Colon (tissue), 2 donors: ENCODE measurements at regions not wholly inside any gene's neighbourhood (a gene's known extent, or its start where the extent isn't known, plus 50 kb on each side); places are given as distances from the start of the nearest gene placed in this dataset.
"Not testable (repeated sequence)": the region's sequence is repeated elsewhere in the genome, so short reads cannot be mapped to it uniquely, and the experiment has no call there.

Experiments
- FAIRE-seq: peaks from 2 replicates; lab custom pipeline; 2012; peaks lifted over from hg19 to GRCh38; lab: Jason Lieb, UNC
- donor health status: control.
- donor health status: control.

DNA sequence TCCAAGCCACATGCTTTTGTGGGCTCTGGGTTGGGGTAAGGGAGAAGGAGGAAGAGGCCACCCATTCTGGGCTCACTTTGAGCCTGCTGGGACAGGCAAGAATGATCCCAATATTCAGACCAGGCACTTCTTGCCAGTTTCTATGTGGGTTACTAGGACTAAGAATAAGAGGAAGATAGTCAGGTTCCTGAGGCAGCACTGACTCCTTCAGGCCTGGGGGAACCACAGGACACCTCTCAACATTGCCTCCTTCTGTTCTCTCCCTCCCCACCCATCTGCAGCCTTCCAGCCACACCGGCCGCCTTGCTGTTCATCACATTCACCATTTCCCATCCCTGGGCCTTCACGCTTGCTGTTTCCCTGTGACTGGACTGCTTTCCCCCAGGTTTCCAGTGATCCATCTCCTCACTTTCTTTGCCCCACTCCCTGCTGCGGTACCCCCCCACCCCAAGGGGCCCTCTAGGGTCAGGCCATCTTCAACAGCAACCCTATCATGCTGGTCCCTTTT, 69.2 kb upstream of the SIRPA start:
- FAIRE-seq = no peak

DNA sequence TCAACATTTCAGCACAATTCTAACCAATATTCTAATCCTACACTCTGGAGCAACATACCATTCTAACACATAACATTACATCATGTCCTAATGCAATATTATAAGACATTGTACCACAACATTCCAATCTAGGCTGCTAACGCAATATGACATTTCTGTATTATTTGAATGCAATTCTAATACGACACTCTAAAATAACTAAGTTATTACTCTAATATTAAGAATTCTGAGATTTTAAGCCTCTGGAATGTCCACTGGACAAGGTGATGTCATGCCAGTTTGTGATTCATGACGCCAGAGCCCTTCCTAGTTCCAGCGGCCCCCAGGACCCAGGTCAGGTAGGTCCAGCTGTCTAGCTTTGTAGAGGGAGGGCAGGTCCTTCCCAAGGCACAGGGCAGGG, 69.7 kb upstream of the SIRPA start:
- FAIRE-seq = no peak

DNA sequence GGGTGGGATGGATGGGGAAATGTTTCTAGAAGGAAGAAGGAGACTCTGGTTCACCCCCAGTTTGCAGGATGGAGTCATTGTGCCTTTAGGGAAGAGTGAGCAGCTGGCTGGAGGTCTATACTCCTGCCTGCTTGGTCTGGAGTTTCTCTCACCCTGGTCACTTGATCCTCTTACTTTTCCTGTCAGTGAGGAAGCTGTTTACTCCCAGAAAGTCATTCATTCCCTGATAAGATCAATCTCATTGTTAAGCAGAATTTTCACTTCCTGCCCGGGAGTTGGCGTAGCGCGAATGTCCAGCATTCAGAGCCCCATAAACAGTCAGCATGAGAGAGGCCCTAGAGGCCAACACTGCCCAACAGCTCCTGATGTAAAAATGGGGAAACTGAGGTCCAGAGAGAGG, 70.4 kb upstream of the SIRPA start:
- no peak for FAIRE-seq

DNA sequence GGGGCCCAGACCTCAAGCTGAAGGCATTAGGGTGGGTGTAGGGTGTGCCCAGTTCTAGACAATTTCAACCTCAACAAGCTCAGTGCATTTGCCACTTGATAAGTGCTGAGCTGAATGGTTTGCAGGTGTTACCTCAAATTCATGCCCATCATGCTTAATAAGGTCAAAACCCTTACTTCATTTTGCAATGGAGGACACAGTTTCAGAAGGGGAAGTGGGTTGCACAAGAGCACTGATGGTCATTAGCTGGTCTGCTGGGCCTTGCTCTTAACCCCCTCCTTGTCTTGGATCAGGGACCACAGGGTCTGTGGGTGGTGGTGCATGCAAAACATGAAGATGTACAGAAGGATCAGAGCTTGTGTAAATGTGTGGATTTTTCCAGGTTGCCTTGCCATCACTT, 71.0 kb upstream of the SIRPA start:
- FAIRE-seq = no peak

DNA sequence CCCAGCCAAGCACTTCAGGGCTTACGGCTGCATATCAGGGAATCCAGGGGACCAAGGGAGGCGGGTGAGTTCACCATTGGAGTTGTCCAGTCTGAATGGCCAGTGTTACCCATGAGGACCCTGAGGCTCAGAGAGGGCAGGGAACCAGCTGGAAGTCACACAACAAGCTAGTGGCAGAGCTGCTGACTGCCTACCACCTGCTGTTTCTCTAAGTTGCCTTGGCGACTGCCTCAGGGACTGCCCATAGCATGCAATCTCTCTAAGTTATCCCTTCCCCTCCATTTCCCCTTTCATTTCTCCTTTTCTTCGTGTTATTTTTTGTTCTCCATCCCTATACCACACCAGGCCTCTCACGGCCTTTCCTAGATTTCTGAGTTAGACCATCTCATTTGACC, 71.8 kb upstream of the SIRPA start:
- no peak for FAIRE-seq

DNA sequence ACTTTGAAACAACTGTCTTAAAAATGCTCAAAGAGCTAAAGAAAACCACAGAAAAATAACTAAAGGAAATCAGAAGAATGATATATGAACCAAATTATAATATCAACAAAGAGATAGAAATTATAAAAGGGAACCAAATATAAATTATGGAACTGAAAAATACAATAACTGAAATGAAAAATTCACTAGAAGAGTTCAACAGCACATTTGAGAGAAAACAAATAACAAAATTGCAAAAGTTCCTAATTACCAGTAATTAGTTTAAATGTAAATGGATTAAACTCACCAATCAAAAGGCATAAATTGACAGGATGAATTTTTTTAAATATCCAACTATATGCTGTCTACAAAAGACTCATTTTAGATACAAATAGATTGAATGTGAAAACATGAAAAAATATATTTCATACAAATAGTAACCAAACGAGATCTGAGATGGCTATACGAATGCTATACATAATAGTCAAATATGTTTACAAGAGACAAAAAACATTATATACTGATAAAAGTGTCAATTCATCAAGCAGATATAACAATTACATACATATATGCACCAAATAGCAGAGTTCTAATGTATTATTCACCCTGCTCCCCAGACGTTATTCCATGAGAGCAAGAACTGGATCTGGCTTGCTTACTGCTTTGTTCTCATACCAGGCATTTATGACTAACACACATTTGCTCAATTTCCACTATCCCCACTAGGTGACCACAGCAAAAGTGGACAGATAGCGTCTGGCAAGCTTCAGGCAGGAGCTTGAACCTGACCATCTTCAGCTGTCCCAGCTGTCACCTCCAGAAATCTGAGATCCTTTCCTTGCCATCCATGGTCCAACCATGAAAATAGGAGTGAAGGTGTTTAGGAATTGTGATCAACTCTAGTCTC, 72.4 kb upstream of the SIRPA start:
- no peak for FAIRE-seq

DNA sequence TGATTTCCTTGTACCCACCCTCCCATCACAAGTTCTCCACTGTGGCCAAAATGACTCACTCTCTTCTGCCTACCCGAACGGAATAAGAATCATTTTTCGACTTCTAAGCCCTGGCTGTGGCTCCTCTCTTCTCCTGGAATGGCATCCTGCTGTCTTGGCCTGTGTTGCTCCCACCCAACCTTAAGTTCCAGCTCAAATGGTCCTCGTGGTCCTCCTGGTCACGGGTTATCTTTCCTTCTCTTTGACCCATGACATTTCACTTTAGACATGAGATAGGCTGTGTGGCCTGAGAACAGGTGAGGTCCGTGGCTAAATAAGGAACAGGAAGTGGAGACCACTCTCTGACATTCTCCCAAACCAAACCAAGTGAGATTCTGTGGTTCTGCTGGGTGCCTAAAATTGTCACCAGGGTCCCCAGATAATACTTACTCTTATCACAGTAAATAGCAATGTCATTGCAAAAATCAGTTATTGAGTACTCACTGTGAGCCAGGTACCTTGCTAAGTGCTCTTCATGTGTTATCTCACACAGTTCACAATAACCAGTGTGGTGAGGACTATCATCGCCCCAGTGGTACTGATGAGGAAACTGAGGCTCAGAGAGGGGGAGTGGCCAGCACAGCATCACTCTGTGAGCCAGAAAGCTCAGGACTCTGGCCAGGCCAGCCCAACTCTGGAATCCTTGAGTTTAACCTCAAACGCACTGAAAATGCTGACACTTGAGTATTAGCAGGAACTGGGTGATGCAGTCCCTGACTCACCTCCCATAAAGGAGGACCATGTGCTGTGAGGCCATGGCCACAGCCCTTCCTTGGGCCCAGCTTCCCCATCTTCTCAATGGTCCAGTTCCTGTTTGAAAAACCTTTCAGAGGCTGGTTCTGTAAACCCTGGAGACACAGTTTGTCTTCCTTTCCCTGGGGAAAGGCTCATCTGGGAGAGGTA, 74.8 kb upstream of the SIRPA start:
- FAIRE-seq = no peak

DNA sequence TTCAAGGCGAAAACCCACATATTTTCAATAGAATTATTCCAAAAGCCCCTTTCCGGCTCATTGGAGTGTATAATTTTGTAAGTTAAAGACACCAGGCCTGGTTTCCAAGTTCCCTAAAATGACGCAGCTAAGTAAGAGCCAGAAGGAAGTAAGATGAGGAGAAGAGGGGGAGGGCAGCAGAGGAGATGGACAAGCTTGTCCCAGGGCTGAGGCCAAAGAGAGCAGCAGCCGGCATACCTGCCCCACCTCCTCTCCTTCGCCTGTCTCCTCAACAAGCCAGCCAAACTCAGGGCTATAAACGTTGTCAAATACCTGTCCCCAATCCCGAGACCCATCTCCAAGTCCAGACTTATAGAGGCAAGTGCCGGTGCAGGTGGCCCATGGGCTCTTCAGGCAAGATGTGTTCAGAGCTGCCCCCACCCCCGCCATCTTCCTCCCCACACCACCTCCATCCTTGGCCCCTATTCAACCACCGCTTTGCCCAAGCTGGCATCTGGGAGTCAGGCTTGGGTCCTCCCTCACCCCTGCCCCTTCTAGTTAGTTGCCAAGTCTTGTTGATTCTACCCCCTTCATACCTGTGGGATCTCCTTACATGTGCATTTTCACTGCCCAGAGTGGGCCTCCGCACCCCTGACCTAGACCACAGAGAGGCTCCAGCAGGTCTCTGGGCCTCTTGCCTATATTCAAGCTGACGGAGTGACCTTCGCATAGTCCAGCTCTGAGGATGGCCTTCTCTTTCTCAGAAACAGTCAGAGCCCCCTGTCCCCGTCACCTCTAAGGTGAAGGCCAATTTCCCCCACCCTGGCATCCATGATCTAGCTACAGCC, 75.7 kb upstream of the SIRPA start:
- FAIRE-seq = no peak

DNA sequence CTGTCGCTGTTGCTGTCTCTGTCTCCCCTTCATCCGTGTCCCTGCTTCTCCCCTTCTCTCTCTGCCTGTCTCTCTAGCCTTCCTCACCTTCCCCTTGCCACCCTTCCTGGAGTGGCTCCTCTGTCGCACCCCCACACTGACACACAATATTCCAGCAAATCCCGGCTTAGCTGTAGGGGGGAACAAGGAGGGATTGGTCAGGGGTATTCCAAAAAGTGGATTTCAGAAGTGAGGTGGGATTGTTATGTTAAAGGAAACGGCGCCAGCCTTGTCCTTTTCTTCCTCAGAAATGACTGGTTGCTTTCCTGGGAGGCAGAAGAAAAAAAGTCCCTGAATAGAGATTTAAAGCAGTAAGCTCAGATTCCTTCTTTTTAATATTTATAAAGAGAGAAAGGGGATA, 76.3 kb upstream of the SIRPA start:
- no peak for FAIRE-seq

DNA sequence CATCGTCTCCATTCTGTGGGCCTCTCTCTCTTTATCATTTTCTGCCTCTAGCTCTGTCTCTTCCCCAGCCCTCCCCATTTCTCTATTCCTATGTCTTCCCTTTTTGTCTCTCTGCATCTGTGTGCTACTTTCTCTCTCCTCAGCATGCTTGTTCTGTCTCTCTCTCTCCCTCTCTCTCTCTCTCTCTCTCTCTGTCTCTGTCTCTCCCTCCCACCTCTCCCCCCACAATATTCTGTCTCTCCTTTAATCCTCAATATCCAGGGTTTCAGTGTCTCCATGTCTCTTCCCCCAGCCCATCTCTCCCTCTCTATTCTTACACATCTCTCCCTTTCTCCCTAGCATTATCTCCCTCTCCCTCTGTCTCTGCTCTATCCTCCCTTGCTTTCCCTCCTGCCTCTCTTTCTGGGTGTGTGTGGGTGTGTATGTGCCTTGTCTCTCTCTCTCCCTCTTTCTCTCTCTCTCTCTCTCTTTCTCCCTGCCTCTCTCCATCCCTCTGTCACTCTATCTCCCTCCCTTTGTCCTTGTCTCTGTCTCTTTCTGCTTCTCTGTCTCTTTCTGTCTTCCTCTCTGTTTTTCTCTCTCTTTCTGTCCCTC, 76.9 kb upstream of the SIRPA start:
- no peak for FAIRE-seq

DNA sequence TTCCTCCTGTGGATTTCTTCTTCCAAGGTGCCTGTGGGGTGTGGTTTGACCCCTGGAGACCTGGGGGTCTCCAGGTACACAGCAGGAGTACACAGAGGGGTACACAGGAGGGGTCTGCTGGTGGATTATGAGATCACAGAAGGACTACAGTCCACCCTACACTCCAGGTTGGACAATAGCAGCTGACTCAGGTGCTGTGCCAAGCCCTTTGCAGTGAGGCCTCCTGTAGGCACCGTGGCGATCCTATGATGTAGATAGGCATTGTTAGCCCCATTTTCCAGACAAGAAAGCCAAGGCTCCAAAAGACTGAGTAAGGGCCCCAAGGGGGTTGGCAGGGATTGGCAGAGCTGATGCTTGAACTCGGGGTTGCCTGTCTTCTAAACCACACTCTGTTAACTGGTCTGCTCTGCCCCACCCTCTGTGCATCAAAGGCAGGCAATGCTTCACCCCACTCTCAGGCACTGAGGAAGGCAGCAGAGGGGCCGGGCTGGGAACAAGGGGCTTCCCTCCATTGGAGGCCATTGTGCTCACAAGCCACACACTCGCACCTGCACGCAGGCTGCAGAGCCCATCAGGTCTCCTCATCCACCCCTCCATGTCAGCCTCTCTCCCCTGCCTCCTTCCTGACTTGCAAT, 77.5 kb upstream of the SIRPA start:
- no peak for FAIRE-seq

DNA sequence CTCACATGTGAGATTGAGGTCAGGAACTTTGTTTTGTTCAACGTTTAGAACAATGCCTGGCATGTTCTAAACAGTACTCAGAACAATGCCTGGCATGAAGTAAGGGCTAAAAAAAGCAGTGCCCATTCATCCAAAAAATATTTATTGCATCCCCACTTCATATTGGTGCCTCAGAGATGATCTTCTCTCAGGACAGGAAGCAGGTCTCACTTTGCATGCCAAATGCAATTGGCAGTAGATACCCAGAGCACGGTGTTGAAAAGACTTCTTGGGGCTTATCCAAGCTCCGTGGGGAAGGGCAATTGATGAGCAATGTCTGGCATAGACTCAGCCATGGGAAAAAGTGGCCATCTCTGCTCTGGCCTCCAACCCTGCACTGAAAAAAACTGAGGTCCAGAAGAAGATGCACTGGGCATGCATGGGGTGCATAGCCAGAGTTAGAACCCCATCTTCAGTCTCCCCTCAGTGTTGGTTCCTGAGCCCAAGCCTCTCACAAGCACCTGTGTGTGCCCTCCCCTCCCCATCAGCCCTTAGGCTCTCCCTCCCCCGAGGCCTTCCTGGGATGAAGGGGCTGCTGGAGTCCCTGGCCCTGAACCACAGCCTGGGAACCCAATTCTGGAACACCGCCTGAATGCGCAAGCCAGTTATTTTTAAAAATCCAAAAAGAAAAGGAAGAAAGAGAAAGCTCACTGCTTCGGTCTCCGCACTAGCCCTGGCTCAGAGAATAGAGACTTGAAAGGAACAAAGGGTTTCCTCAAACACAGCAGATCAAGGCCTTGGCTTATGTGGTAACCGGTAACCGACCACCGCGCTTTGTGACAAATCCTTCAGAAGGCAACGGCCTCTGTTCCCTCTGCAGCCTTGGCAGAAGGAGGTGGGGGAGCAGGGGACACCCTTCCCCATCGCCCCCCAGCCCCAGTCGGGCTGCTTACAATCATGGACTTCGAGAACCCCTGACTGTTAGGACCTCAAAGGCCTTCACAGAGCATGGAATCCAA, 78.5 kb upstream of the SIRPA start:
- FAIRE-seq = no peak

DNA sequence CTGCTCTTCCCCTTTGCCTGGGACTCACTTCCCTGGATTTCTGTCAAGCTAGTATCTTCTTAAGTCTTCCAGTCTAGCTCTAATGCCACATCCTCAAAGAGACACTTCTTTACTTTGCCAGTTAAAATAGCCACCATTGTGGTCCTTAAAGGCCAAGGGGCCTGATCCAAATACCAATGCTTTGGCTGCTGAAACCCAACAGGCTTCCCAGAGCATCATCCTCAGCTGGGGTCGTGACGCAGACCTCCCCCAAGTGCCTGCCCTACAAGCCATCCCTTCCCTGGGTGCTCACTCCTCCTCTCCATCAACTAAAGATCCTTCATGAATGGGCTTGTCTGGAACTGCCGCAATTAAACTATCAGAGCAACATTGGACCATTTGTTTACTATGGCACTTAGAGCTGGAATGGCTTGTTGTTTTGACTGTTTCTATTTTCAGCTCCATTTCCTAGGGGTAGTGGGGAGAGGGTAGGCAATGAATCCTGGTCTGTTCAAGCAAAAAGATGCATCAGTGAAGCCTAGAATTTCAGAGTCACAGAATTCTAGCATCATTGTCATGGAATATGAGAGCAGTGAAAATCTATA, 79.6 kb upstream of the SIRPA start:
- no peak for FAIRE-seq

DNA sequence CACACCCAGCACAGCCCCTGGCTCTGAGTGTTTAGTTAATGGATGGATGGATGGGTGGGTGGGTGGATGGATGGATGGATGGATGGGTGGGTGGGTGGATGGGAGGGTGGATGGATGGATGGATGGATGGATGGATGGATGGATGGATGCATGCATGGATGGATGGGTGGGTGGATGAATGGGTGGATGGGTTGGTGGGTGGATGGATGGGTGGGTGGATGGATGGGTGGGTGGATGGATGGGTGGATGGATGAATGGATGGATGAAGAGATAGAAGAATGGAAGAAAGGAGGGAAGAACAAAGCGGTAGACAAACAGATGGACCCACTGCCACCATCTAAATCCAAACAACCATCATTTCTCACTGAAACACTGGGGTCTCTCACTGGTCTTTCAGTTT, 80.3 kb upstream of the SIRPA start:
- FAIRE-seq = not testable (repeated sequence)

DNA sequence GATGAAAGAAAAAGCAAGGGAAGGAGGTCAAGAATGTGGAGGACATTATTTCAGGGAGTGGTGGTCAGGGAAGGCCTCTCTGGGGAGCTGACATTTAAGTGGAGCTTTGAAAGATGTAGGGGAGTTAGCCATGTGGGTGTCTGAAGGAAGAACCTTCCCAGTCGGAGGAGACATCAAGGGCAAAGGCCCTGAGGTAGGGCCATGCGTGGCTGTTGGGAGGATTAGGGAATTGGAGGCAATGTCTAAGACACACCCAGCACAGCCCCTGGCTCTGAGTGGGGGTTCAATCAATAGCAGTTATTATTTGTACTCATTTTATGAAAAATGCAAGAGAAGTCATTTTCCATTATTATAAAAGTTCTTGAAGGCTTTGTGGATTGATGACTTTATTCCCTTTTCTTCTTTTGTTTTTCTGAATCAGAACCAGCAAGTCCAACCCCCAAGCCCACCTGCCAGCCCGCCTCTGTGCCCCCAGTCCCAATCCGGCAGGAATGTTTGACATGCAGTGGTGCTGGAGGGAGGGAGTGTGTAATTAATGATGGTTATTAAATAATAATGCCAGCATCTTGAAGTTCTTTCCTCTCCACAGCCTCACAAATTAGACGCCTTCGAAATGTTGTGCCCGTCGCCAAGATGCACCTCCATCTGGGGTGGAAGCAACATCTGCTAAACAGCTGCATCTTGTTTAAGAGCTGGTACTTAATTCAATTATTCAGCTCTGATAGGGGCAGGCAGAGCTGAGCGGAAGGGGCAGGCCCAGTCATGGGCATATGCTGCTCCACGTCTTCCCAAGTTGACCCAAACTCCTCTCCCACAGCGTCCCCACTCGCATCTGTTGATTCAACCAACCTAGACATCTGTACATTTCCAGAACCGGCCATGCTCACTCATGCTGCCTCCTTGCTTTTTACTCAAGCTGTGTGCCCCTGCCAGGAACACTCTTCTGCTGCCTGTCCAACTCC, 81.3 kb upstream of the SIRPA start:
- no peak for FAIRE-seq

DNA sequence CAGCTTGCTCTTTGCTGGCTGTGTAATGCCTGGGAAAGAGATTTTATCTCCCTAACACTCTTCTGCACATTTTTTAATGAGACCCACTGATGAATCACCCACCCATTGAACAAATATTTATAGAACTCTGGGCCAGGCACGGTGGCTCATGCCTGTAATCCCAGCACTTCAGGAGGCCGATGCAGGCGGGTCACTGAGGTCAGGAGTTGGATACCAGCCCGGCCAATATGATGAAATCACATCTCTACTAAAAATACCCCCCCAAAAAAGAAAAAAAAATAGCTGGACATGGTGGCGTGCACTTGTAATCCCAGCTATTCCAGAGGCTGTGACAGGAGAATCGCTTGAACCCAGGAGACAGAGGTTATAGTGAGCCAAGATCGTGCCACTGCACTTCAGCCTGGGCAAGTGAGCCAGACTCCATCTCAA, 82.1 kb upstream of the SIRPA start:
- no peak for FAIRE-seq

DNA sequence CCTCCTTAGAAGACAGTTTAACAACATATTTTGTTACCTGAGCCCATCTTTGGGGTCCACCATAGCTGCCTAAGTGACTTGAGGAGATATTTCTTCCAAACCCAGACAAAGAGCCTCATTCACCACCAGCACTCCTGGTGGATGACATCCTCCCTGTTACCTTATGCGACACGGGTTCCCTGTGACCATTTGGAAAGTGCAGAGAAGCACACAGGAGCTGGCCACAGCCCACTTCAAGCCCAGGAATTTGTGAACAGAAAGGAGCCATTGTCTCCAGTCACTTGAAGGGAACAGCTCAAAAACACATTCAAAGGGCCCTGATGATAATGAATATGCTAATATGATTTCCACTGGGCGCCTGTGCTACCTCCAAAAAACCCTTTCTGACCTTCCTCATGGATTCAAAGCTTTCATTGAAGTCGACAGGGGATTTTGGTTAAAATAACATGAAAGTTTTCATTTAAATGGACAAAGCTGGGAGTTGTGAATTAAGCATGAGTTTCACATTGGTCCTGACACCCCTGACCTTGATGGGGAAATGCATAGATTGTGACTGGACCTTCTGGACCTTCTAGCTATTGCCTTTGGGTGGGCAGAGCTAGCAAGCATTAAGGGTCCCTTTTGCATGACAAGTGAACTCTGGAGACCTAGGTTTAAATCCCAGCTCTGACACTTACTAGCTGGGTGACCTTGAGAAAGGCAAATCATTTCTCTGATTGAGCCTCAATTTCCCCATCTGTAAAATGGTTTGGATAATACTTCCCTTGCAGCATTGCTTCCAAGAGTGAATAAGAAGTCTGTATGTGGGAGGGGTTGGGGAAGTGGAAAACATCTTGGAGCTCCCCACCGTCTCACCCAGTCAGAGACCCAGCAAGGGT, 83.3 kb upstream of the SIRPA start:
- FAIRE-seq = no peak
